Lung (tissue), 11 donors: ENCODE measurements at regions not wholly inside any gene's neighbourhood (a gene's known extent, or its start where the extent isn't known, plus 50 kb on each side); places are given as distances from the start of the nearest gene placed in this dataset.

Source experiments
- ATAC-seq: fragments of 200-7000 bp; cut with Tn5 transposase; one replicate; pipeline ENCODE4 v1.9.1; 2020; ENCODE audit warnings: moderate number of reproducible peaks; ENCODE audit not compliant: insufficient read depth, low FRiP score
- DNase-seq, 3 donors: peaks; one replicate each; pipeline ENCODE4 v3.0.0-alpha.2; 2013 to 2017
- H3K27ac ChIP-seq, 2 donors: one replicate each; pipeline ENCODE4 v1.5.1; 2013; ENCODE audit warnings: mild to moderate bottlenecking in 2 of 2, moderate library complexity in 2 of 2, control low read depth in 1 of 2, inconsistent platforms in 1 of 2, low read depth in 1 of 2, low read length in 1 of 2
- H3K27me3 ChIP-seq, 3 donors: one replicate each; pipeline ENCODE4 v1.5.1; 2013; ENCODE audit warnings: low read length in 2 of 3; ENCODE audit not compliant: control insufficient read depth in 3 of 3, insufficient read depth in 3 of 3
- H3K36me3 ChIP-seq, 4 donors: one replicate each; pipeline ENCODE4 v1.5.1; 2013; ENCODE audit warnings: low read length in 4 of 4, mild to moderate bottlenecking in 1 of 4, moderate library complexity in 1 of 4; ENCODE audit not compliant: control insufficient read depth in 4 of 4, insufficient read depth in 4 of 4
- H3K4me1 ChIP-seq, 5 donors: one replicate each; pipeline ENCODE4 v1.5.1; 2013; ENCODE audit warnings: low read length in 5 of 5, mild to moderate bottlenecking in 2 of 5, moderate library complexity in 1 of 5; ENCODE audit not compliant: control insufficient read depth in 5 of 5, insufficient read depth in 5 of 5
- H3K4me3 ChIP-seq: one replicate; pipeline ENCODE4 v1.5.1; 2013; ENCODE audit warnings: mild to moderate bottlenecking, control low read depth, moderate library complexity
- H3K9ac ChIP-seq, 2 donors: one replicate each; pipeline ENCODE4 v1.5.1; 2013; ENCODE audit warnings: low read length in 2 of 2, control low read depth in 1 of 2; ENCODE audit not compliant: insufficient read depth in 1 of 2
- H3K9me3 ChIP-seq, 4 donors: one replicate each; pipeline ENCODE4 v1.5.1; 2013; ENCODE audit warnings: low read length in 3 of 4, mild to moderate bottlenecking in 1 of 4, moderate library complexity in 1 of 4; ENCODE audit not compliant: control insufficient read depth in 4 of 4, insufficient read depth in 3 of 4
- CTCF ChIP-seq: IDR thresholded peaks from 2 replicates; pipeline ENCODE4 v1.5.1; 2012; ENCODE audit warnings: mild to moderate bottlenecking; ENCODE audit errors: control extremely low read depth, extremely low read depth
- WGBS, 2 donors: extraction: QIAGEN DNeasy Blood & Tissue Kit; methylation state at CpG; one replicate each; pipeline ENCODE4 v1.1.7; 2013; 5-methylcytosine and 5-hydroxymethylcytosine counted together
- donor health status: control.
- donor health status: control.
- donor health status: Bipolar disorder and iron deficiency.
- donor health status: healthy.
- donor health status: DM: yes; HTN: yes; CAD: no.

- ATAC-seq, result no peak
- no peaks in the 10 kb centered on the region for H3K36me3 ChIP-seq
- no peak overlapping the region for H3K4me3 ChIP-seq
- H3K27ac ChIP-seq, result no peak overlapping the region
- no peak for TF ChIP-seq CTCF
- no peaks in the 10 kb centered on the region for H3K27me3 ChIP-seq
- DNase-seq, result peak in 2 of 3 donors; percentile 45 to 56
- no peaks in the 10 kb centered on the region for H3K9me3 ChIP-seq
- H3K9ac ChIP-seq, result no peak overlapping the region
- WGBS, 2 donors, result 73 to 83% methylated on average over 1 of the region's 1 CpG
- peaks cover 0 to 9% (median 0%) of the 10 kb centered on the region in 5 donors for H3K4me1 ChIP-seq
Measured at GRCh38 chr16:64617836-64618476, 503.9 kb downstream of the CDH11 start.

GRCh38 chr16:64615630-64616280, 506.1 kb downstream of the CDH11 start:
- no peaks in the 10 kb centered on the region for H3K9me3 ChIP-seq

GRCh38 chr16:64596196-64596595, 525.7 kb downstream of the CDH11 start:
- Histone ChIP-seq H3K9me3 (no peaks in the 10 kb centered on the region), H3K9ac (no peak overlapping the region), H3K4me3 (no peak overlapping the region), H3K27me3 (no peaks in the 10 kb centered on the region), H3K36me3 (no peaks in the 10 kb centered on the region), H3K4me1 (no peaks in the 10 kb centered on the region), H3K27ac (no peak overlapping the region)
- TF ChIP-seq CTCF, result no peak
- ATAC-seq (no peak), DNase-seq (no peak)

More at GRCh38 chr16:64615630-64616280, 506.1 kb downstream of the CDH11 start:
- no peaks in the 10 kb centered on the region for H3K36me3 ChIP-seq
- no peak overlapping the region for H3K9ac ChIP-seq
- H3K4me1 ChIP-seq, result peaks cover 0 to 9% (median 0%) of the 10 kb centered on the region in 5 donors
- TF ChIP-seq CTCF, result no peak
- no peak overlapping the region for H3K27ac ChIP-seq
- no peaks in the 10 kb centered on the region for H3K27me3 ChIP-seq
- peak; percentile 82 to 89 (median 89) for DNase-seq
- H3K4me3 ChIP-seq, result no peak overlapping the region
- no peak for ATAC-seq
- 52 to 60% methylated on average over 6 of the region's 6 CpGs for WGBS, 2 donors

GRCh38 chr16:64590513-64590912, 531.4 kb downstream of the CDH11 start:
- H3K27ac ChIP-seq, result no peak overlapping the region
- H3K9me3 ChIP-seq, result no peaks in the 10 kb centered on the region
- H3K9ac ChIP-seq, result no peak overlapping the region
- no peak overlapping the region for H3K4me3 ChIP-seq
- no peak for ATAC-seq
- H3K4me1 ChIP-seq, result peaks cover 0 to 7% (median 2%) of the 10 kb centered on the region in 5 donors
- H3K36me3 ChIP-seq, result no peaks in the 10 kb centered on the region
- no peak for TF ChIP-seq CTCF
- no peaks in the 10 kb centered on the region for H3K27me3 ChIP-seq
- no peak for DNase-seq
